PC-3 (cell line): ENCODE measurements at regions not wholly inside any gene's neighbourhood (a gene's known extent, or its start where the extent isn't known, plus 50 kb on each side); places are given as distances from the start of the nearest gene placed in this dataset.

Experiments used
- ATAC-seq: fragments of 200-7000 bp; cut with Tn5 transposase; 2 replicates; pipeline ENCODE4 v1.9.1; 2020; ENCODE audit warnings: mild to moderate bottlenecking, moderate library complexity
- BruUV-seq: library from RNA; stranded (reverse); fragments of 400-500 nt; replicated peaks from 2 replicates; lab custom pipeline; 2021; lab: Mats Ljungman, UMichigan
- CTCF ChIA-PET: fragments of 300-600 bp; sonication (Branson Sonifier 250); formaldehyde crosslinking; loops from one replicate; lab custom pipeline; 2022; ENCODE audit warnings: antibody characterized with exemption; lab: Charles Lee
- POLR2A ChIA-PET: fragments of 300-600 bp; sonication (Branson Sonifier 250); formaldehyde crosslinking; loops from one replicate; lab custom pipeline; 2022; ENCODE audit warnings: antibody characterized with exemption; ENCODE audit not compliant: unreplicated experiment; lab: Charles Lee
- DNase-seq: peaks from one replicate; pipeline ENCODE4 v3.0.0-alpha.2; 2015
- H2AFZ ChIP-seq: fragments of 300-600 bp; sonication (generic); 2 replicates; pipeline ENCODE4 v1.6.0; 2016; ENCODE audit warnings: antibody characterized with exemption, low read length
- H3F3A ChIP-seq: fragments of 300-600 bp; sonication (generic); one replicate; pipeline ENCODE4 v1.6.0; 2017; ENCODE audit warnings: antibody characterized with exemption, low read length, control low read depth, mild to moderate bottlenecking; ENCODE audit not compliant: unreplicated experiment
- H3K27ac ChIP-seq: fragments of 300-600 bp; sonication (generic); 2 replicates; pipeline ENCODE4 v1.5.1; 2016; ENCODE audit warnings: mild to moderate bottlenecking, low read length
- H3K27me3 ChIP-seq: fragments of 300-600 bp; sonication (generic); 2 replicates; pipeline ENCODE4 v1.6.1; 2016; ENCODE audit warnings: low read length, mixed read lengths
- H3K36me3 ChIP-seq: fragments of 300-600 bp; sonication (generic); 2 replicates; pipeline ENCODE4 v1.6.1; 2016; ENCODE audit warnings: low read depth, mixed run types, low read length, mixed read lengths
- H3K4me1 ChIP-seq: fragments of 300-600 bp; sonication (generic); 2 replicates; pipeline ENCODE4 v1.5.1; 2016; ENCODE audit warnings: low read length; ENCODE audit not compliant: insufficient read depth
- H3K4me2 ChIP-seq: fragments of 300-600 bp; sonication (generic); 2 replicates; pipeline ENCODE4 v1.6.0; 2016; ENCODE audit warnings: low read length
- H3K4me3 ChIP-seq: fragments of 300-600 bp; sonication (generic); 2 replicates; pipeline ENCODE4 v1.5.1; 2016; ENCODE audit warnings: mild to moderate bottlenecking, low read length, mixed read lengths
- H3K79me2 ChIP-seq: fragments of 300-600 bp; sonication (generic); 2 replicates; pipeline ENCODE4 v1.6.1; 2017; ENCODE audit warnings: low read length, mixed read lengths
- H3K9ac ChIP-seq: fragments of 300-600 bp; sonication (generic); 2 replicates; pipeline ENCODE4 v1.6.0; 2016; ENCODE audit warnings: mild to moderate bottlenecking, low read length
- H3K9me2 ChIP-seq: fragments of 300-600 bp; sonication (generic); replicated peaks from 2 replicates; pipeline ENCODE4 v1.6.1; 2016; ENCODE audit warnings: mixed run types, low read length, mixed read lengths
- H3K9me3 ChIP-seq: fragments of 300-600 bp; sonication (generic); 2 replicates; pipeline ENCODE4 v1.6.1; 2016; ENCODE audit warnings: low read length, mixed read lengths
- H4K20me1 ChIP-seq: fragments of 300-600 bp; sonication (generic); 2 replicates; pipeline ENCODE4 v1.6.1; 2016; ENCODE audit warnings: low read length, mixed read lengths
- CTCF ChIP-seq: fragments of 300-600 bp; sonication (generic); conservative IDR thresholded peaks from 2 replicates; pipeline ENCODE4 v1.5.1; 2017; ENCODE audit warnings: antibody characterized with exemption, low read depth, mild to moderate bottlenecking, low read length
- EZH2 ChIP-seq: fragments of 300-600 bp; sonication (generic); IDR thresholded peaks from one replicate; pipeline ENCODE4 v1.6.1; 2017; ENCODE audit warnings: antibody characterized with exemption, mild to moderate bottlenecking, low read length; ENCODE audit not compliant: unreplicated experiment
- EZH2phosphoT487 ChIP-seq: fragments of 300-600 bp; sonication (generic); IDR thresholded peaks from 2 replicates; pipeline ENCODE4 v1.6.1; 2018; ENCODE audit warnings: mild to moderate bottlenecking, antibody characterized with exemption, low read length, borderline replicate concordance
- intact Hi-C: fragments of 100-400 bp; cut with micrococcal nuclease; formaldehyde crosslinking; loops from 2 replicates; pipeline ENCODE4 v1.9.0; 2023

GRCh38 chr5:38648703-38649291 is 92.4 kb upstream of the LIFR start:
- H2AFZ ChIP-seq = no peak overlapping the region
- CTCF ChIA-PET = interaction anchor here (0.6 kb wide), 1 partner anchor 9 kb away, joined by 3 read pairs; no protein-coding TSS in a partner anchor
- H3K36me3 ChIP-seq = no peaks in the 10 kb centered on the region
- no TSS peak for BruUV-seq
- DNase-seq (no peak), ATAC-seq (no peak)
- H3K4me2 ChIP-seq = no peak overlapping the region
- intact Hi-C loops = no loop called here
- no peaks in the 10 kb centered on the region for H3K27me3 ChIP-seq
- no peak overlapping the region for H3K4me3 ChIP-seq
- H3K9ac ChIP-seq = no peak overlapping the region
- H3K4me1 ChIP-seq = peaks cover 16% of the 10 kb centered on the region
- H3K79me2 ChIP-seq = no peaks in the 10 kb centered on the region
- 0 out of 2 replicates have a peak, but pooled peaks cover 3% of the 10 kb centered on the region for H3K9me2 ChIP-seq
- H3F3A ChIP-seq = no peaks in the 10 kb centered on the region
- H3K27ac ChIP-seq = no peak overlapping the region
- no peaks in the 10 kb centered on the region for H3K9me3 ChIP-seq
- POLR2A ChIA-PET = no interaction called here
- no peaks in the 10 kb centered on the region for H4K20me1 ChIP-seq
- no peak for TF ChIP-seq EZH2
- TF ChIP-seq EZH2phosphoT487 = no peak
- TF ChIP-seq CTCF = no peak

DNA sequence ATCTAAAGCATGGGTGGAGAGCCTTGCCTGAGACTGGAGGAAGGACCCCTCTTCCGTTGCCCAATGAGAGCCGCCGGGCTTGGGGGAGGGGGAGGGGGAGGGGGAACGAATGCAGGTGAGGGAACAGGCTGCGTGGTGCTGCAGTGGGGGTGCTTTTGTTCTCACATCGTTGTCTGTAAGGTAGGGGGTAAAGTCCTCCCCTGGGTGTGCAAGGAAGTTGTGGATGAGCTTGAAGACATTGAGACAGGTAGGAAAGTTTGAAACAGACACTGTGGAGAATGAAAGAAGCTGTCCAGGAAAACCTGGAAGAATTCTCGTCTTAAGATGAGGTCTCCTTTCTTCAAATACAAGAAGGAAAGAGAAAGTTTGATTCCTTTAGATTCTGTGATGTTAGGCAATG is 94.1 kb upstream of the LIFR start:
- Histone ChIP-seq H3K79me2 (no peaks in the 10 kb centered on the region), H3K36me3 (no peaks in the 10 kb centered on the region), H3K4me2 (peak overlapping the region; percentile 85), H3K9ac (no peak overlapping the region), H3K27me3 (no peaks in the 10 kb centered on the region), H3K4me3 (peak overlapping the region; percentile 59), H3F3A (no peaks in the 10 kb centered on the region), H3K27ac (no peak overlapping the region), H4K20me1 (no peaks in the 10 kb centered on the region), H3K9me2 (0 out of 2 replicates have a peak, but pooled peaks cover 3% of the 10 kb centered on the region), H3K4me1 (peaks cover 16% of the 10 kb centered on the region), H2AFZ (peak overlapping the region; percentile 79), H3K9me3 (no peaks in the 10 kb centered on the region)
- intact Hi-C loops = loop anchor here (2.0 kb wide), 1 partner anchor 268 kb away; no protein-coding TSS in a partner anchor
- ATAC-seq (peak; percentile 57), DNase-seq (peak; percentile 14)
- TF ChIP-seq EZH2 (no peak), EZH2phosphoT487 (no peak), CTCF (no peak)
- CTCF ChIA-PET = interaction anchor here (0.6 kb wide), 1 partner anchor 159 kb away, joined by 3 read pairs; no protein-coding TSS in a partner anchor
- POLR2A ChIA-PET = interaction anchor here (0.6 kb wide), 2 partner anchors 9 to 82 kb away, joined by 3 to 4 read pairs; no protein-coding TSS in a partner anchor
- no TSS peak for BruUV-seq

- no peaks in the 10 kb centered on the region for H3K36me3 ChIP-seq
- DNase-seq (peak; percentile 74), ATAC-seq (peak; percentile 93)
- 0 out of 2 replicates have a peak, but pooled peaks cover 3% of the 10 kb centered on the region for H3K9me2 ChIP-seq
- peak overlapping the region; percentile 79 for H2AFZ ChIP-seq
- no peaks in the 10 kb centered on the region for H4K20me1 ChIP-seq
- POLR2A ChIA-PET = interaction anchor here (0.6 kb wide), 2 partner anchors 9 to 81 kb away, joined by 3 to 4 read pairs; no protein-coding TSS in a partner anchor
- H3F3A ChIP-seq = no peaks in the 10 kb centered on the region
- no TSS peak for BruUV-seq
- peak overlapping the region; percentile 59 for H3K4me3 ChIP-seq
- no peak overlapping the region for H3K9ac ChIP-seq
- TF ChIP-seq EZH2 (no peak), EZH2phosphoT487 (no peak), CTCF (no peak)
- H3K9me3 ChIP-seq = no peaks in the 10 kb centered on the region
- no peaks in the 10 kb centered on the region for H3K79me2 ChIP-seq
- H3K4me2 ChIP-seq = peak overlapping the region; percentile 85
- intact Hi-C loops = loop anchor here (2.0 kb wide), 1 partner anchor 268 kb away; no protein-coding TSS in a partner anchor
- peaks cover 16% of the 10 kb centered on the region for H3K4me1 ChIP-seq
- no peak overlapping the region for H3K27ac ChIP-seq
- CTCF ChIA-PET = interaction anchor here (0.6 kb wide), 1 partner anchor 159 kb away, joined by 3 read pairs; no protein-coding TSS in a partner anchor
- H3K27me3 ChIP-seq = no peaks in the 10 kb centered on the region
Observed at GRCh38 chr5:38650946-38651345, 94.5 kb upstream of the LIFR start.
